GM21390 (cell line): ENCODE measurements at regions not wholly inside any gene's neighbourhood (a gene's known extent, or its start where the extent isn't known, plus 50 kb on each side); places are given as distances from the start of the nearest gene placed in this dataset.
A peak's percentile ranks its signal among the peaks of the same experiment; 100 is the strongest.

Experiments used
- ATAC-seq: cut with Tn5 transposase; IDR thresholded peaks from one replicate; pipeline ENCODE4 v1.9.1; 2021; ENCODE audit not compliant: unreplicated experiment

GRCh38 chr2:34371711-34372110 lies 772.6 kb upstream of the FAM98A start:
- ATAC-seq: no peak

GRCh38 chr2:34368304-34368703 lies 769.2 kb upstream of the FAM98A start:
- no peak for ATAC-seq

DNA sequence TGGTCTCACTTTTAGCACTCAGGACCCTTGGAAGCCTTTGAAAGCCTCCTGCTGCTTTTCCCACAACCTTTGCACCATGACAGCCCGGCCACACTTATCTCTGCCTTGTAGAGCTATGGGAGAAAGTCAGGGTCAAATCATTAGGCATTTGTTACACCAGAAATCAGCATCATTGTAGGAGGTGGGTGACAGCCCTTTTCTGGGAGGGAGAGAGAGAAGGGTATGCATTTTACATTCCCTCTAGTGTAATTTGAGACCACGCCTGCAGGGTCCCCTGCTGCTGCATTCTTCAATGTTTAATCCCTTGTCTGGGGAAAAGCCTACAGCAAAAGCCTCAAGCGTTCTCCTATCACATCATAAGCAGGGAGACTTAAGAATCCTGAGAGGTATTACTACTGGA lies 766.8 kb upstream of the FAM98A start:
- ATAC-seq: no peak

DNA sequence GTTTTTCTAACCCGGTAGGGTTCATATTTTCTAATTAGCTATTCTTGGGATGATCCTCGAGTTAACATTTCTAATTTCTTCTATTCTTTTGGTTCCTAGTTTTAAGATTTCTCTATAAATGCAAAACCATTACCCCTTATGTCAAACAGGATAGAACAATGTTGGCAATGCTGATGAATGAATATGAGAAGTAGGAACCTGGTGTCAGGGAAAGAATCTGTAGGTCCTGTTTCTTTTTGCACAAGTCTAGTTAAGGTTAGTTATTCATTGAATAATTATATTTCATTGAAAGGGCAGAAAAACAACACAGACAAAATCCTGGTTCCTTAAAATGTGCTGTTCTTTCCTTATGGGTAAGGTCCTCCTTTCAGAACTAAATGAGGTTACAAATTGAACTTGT lies 766.4 kb upstream of the FAM98A start:
- ATAC-seq: no peak

GRCh38 chr2:34353509-34354113 lies 754.5 kb upstream of the FAM98A start:
- ATAC-seq: no peak

DNA sequence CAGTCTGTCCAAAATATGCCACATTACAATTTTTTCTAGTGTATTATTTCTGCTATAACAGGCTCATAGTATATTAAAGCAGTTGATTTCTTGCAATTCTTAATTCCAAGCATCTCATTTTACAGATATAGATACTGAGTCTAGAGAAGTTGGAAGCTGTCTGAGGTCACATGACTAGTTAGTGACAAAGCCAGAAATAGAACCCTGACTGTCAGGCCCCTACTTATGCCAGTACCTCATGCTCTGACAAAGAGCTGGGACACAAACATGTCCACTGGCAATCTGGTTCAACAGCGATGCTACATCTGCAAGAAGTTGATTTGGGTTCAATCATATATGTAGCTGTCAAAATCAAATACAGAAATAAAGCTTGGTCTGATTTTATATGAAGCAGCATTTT lies 750.4 kb upstream of the FAM98A start:
- ATAC-seq: no peak

DNA sequence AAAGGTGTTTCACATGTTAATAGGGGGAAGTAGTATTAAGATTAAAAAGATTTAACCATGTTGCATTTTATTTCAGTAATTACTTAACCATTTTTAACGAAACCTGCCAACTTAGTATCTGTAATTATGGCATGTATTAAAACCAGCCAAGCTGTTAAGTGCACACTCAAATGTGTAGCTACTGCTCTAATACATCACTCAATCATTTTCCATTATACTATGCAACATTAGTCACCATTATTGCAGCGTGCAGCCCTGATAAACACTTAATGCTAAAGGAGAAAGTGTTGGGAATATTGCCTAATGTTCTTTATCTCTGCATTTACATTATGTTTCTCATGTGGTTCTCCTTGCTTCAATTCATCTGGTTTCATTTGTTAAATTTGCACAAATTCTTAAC lies 745.9 kb upstream of the FAM98A start:
- ATAC-seq: no peak

GRCh38 chr2:34340307-34340706 lies 741.2 kb upstream of the FAM98A start:
- no peak for ATAC-seq

- ATAC-seq: no peak
Observed at GRCh38 chr2:34337735-34338134, 738.6 kb upstream of the FAM98A start.

GRCh38 chr2:34332813-34333212 lies 733.7 kb upstream of the FAM98A start:
- ATAC-seq: no peak

- no peak for ATAC-seq
Observed at GRCh38 chr2:34320056-34320455, 721.0 kb upstream of the FAM98A start.

DNA sequence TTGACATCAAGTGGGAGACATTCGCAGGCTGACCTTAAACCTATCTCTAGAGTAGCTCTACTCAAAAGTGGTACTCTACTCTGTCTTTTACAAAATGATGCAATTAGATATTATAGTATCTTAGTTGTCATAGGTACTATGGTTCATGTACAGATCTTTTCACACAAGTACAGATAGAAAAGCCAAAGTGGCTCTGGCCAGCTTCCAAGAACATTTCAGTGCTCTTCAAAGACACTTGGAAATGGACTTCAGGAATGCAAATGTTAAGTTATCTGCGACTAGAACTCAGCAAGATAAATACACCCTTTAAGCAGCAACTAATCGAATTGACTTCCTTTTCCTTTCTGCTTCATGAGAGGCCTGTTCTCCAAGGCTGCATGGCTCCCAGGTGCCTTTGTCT lies 718.7 kb upstream of the FAM98A start:
- ATAC-seq: no peak

DNA sequence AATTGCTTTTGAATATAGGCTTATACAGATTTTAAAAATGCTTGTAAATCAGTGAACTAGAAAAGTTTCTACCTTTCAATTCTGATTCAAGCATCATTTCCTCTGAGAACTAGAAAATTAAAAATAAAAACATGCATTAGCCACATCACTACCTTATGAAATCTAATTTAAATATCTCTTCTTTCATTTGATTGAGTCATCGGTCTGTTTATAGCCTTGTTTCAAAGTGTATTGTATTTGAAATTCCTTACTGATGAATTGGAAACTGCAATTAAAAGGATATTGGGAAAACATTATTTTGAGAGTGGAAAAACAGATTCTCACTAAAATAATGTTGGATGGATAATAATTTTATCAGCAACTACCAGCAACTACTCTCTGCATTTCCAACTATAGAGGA lies 717.7 kb upstream of the FAM98A start:
- no peak for ATAC-seq

DNA sequence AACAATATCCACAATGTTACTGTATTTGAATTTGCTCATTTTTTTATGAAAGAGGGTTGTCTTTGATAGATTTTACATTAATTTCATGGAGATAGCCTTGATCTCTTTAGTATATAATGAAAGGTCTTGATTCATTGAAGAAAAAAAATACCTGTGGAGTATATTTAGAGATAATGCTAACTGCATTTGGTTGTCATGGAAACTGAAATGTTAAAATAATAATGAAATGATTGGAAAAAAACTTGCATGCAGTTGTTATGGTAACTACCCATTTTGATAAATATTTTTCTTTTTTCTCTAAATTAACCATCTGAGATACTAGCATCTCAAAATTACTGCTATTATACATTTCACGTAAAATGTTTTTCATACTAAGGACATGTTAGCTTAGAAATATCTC lies 712.7 kb upstream of the FAM98A start:
- no peak for ATAC-seq

DNA sequence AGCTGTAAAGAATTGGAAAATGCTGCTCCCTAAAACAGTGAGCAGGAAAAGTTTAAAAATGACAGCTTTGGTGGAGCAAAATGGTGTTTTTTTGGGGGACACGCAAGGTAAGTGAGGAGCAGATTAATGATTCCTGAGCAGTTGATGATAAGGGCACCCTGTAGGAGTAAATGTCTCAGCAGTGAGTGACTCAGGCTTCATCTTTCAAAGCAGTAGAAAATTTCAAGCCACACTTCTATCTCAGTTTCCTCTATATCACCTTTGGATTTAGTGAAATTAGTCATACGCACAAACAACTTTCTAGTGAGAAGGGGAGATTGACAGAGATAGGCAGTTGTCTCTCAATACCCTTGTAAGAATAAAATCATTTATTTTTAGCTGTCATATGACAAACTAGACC lies 709.0 kb upstream of the FAM98A start:
- no peak for ATAC-seq

DNA sequence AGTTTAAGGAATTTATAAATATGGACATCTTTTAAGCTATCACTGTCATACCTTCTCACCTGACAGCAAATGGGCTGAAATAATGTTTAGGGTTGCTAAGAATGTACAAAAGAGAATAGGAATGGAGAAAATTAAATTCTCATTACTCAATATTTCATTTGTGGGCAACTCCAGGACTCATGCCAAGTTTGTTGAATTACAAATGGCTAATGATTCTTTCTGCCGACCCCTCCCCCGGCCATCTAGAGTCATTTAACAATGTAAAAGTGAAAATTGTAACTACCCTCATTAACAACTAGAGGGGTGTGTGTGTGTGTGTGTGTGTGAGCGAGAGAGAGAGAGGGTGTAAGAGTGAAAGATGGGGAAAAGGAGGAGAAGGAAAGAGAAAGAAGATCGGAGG lies 708.5 kb upstream of the FAM98A start:
- ATAC-seq: no peak

GRCh38 chr2:34306745-34307144 lies 707.6 kb upstream of the FAM98A start:
- ATAC-seq: no peak

DNA sequence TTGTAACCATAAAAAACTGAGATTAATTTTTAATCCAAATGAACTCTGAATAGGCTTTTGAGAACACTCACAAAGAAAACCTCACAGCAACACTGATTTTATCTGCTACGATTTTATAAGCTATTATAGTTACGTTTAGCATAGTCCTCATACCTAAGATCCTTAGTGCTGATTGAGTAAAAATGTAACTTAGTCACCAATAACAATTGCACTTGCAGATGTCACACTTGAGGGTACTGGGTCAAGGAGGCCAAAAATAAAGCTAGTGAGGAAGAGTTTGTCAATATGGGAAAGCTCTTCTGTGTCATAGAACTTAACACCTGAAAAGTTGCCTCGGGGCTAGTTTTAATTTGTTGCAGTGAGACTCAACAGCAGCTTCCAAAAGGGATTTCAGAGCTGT lies 706.5 kb upstream of the FAM98A start:
- no peak for ATAC-seq

GRCh38 chr2:34294961-34295360 lies 695.9 kb upstream of the FAM98A start:
- no peak for ATAC-seq

GRCh38 chr2:34291076-34291475 lies 692.0 kb upstream of the FAM98A start:
- peak; percentile 84 for ATAC-seq

- no peak for ATAC-seq
Observed at GRCh38 chr2:34288016-34288415, 688.9 kb upstream of the FAM98A start.

DNA sequence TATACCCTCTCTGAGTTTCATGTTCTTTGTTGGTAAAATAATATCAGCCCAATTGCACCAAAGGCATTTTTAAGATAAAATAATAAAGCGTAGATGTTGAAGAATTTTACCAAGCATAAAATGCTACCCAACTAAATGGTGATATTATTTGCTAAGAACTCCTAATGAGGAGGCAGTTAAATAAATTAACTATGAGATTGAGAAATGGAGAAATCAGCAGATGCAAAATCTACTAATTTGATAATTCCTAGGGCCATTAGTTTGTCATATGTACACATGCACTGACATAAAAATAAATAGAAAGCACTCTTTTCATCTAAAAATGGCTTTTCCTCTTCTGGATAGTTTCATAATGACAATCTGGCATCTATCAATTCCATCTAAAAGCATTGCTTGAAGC lies 681.5 kb upstream of the FAM98A start:
- no peak for ATAC-seq

DNA sequence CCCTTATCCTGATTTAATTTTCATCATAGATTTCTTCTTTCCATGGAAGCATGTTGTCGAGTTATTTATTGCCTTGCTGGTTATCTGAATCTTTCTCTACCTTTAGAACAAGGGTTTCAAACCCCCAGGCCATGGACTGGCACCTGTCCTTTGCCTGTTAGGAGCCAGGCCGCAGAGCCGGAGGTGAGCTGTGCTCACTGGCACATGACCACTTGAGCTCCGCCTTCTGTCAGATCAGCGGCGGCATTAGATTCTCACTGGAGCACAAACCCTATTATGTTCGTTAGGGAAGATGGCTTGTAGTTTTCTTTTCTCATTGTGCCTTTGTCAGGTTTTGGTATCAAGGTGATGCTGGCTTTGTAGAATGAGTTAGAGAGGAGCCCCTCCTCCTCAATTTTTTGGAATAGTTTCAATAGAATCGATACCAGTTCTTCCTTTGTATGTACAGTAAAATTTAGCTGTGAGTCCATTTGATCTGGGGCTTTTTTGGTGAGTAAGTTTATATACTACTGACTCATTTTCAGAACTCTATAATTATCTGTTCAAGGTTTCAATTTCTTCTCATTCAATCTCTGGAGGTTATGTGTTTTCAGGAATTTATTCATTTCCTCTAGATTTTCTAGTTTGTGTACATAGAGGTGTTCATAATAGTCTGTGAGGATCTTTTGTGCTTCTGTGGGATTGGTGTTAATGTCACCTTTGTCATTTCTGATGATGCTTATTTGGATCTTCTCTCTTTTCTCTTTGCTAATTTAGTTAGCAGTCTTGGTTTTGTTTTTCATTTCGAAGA lies 668.0 kb upstream of the FAM98A start:
- peak; percentile 98 for ATAC-seq
